ENCODE measurements at regions not wholly inside any gene's neighbourhood (a gene's known extent, or its start where the extent isn't known, plus 50 kb on each side); places are given as distances from the start of the nearest gene placed in this dataset.

- TF ChIP-seq CTCF (IDR thresholded peaks at IDR 0.05 in 8 of 11, conservative IDR thresholded peaks at IDR 0.05 in 3 of 11): no peak
- TF ChIP-seq POLR2A (IDR thresholded peaks at IDR 0.05): no peak
Measured at GRCh38 chr4:11633430-11633829, 204.7 kb upstream of the HS3ST1 start.
